ENCODE measurements at regions not wholly inside any gene's neighbourhood (a gene's known extent, or its start where the extent isn't known, plus 50 kb on each side); places are given as distances from the start of the nearest gene placed in this dataset.
"Not testable (repeated sequence)": the region's sequence is repeated elsewhere in the genome, so short reads cannot be mapped to it uniquely, and the experiment has no call there.

DNA sequence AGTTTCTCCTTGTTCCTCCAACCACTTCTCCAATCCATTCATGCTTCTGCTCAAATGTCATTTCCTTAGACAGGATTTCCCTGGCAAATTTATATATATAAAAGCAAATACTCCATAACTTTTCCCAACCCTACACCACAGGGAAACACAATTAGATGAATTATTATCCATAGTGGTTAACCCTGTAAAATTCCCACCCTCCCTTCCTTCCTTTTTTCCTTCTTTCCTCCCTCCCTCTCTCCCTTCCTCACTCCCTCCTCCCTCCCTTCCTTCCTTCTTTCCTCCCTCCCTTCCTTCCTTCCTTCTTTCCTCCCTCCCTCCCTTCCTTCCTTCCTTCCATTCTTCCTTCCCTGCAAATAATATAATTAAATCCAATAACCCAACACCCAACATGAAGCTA, 617.7 kb downstream of the IRS1 start:
- Mint-ChIP-seq H3K4me3 (no peak overlapping the region), H3K27ac (no peak overlapping the region), H3K4me1 (no peaks in the 10 kb centered on the region), H3K9me3 (peaks cover 8% of the 10 kb centered on the region), H3K27me3 (peaks cover 22% of the 10 kb centered on the region), H3K36me3 (no peaks in the 10 kb centered on the region)
- ATAC-seq: no peak

- no peak for ATAC-seq
- Mint-ChIP-seq H3K4me1 (no peaks in the 10 kb centered on the region), H3K36me3 (no peaks in the 10 kb centered on the region), H3K27ac (no peak overlapping the region), H3K9me3 (peaks cover 14% of the 10 kb centered on the region), H3K27me3 (peaks cover 22% of the 10 kb centered on the region), H3K4me3 (no peak overlapping the region)
Measured at GRCh38 chr2:226180281-226180884, 619.2 kb downstream of the IRS1 start.

DNA sequence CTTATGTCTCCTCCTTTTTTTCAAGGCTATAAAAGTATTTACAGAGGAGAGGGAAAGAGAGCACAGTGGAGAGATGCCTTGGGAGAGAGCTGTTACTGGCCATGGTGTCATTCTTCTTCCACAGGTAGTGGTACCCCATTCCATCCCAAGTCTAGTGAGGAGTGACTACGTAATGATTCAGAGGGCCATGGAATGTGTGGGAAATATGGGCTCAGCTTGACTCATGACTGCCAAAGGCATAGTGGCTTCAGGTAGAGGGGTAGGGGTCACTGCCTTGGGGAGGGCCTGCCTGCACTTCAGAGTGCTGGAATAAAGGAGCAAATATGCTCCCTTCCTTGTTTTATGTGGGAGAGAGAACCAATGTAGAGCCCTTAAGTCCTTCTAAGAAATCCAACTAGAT, 620.6 kb downstream of the IRS1 start:
- H3K4me3 Mint-ChIP-seq: no peak overlapping the region
- no peak for ATAC-seq
- H3K4me1 Mint-ChIP-seq: no peaks in the 10 kb centered on the region
- no peak overlapping the region for H3K27ac Mint-ChIP-seq
- H3K27me3 Mint-ChIP-seq: peaks cover 22% of the 10 kb centered on the region
- peaks cover 14% of the 10 kb centered on the region for H3K9me3 Mint-ChIP-seq
- H3K36me3 Mint-ChIP-seq: no peaks in the 10 kb centered on the region

GRCh38 chr2:226176283-226176984, 623.2 kb downstream of the IRS1 start:
- Mint-ChIP-seq H3K27ac (no peak overlapping the region), H3K4me1 (no peaks in the 10 kb centered on the region), H3K9me3 (peaks cover 14% of the 10 kb centered on the region), H3K27me3 (no peaks in the 10 kb centered on the region), H3K36me3 (no peaks in the 10 kb centered on the region), H3K4me3 (no peak overlapping the region)
- no peak for ATAC-seq

DNA sequence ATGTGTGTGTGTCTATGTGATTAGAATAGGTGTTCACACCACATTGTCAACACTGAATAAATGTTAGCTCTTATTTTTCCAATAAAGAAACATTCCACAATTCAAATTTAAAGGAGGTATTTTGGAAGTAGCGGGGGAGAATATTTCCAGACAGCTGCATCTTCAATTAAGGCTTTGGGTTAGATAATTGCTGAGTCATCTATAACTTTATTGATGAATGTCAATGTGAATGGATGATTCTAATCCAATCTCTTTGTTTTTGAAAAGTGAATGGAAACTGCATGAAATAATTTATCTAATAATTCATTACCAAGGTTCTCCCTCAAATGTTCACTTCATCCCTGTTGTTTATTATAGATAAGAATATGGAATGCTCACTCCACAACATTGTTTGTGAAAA, 625.2 kb downstream of the IRS1 start:
- H3K27ac Mint-ChIP-seq: no peak overlapping the region
- no peak overlapping the region for H3K4me3 Mint-ChIP-seq
- H3K36me3 Mint-ChIP-seq: no peaks in the 10 kb centered on the region
- H3K9me3 Mint-ChIP-seq: peaks cover 14% of the 10 kb centered on the region
- peaks cover 10% of the 10 kb centered on the region for H3K27me3 Mint-ChIP-seq
- ATAC-seq: no peak
- H3K4me1 Mint-ChIP-seq: no peaks in the 10 kb centered on the region

DNA sequence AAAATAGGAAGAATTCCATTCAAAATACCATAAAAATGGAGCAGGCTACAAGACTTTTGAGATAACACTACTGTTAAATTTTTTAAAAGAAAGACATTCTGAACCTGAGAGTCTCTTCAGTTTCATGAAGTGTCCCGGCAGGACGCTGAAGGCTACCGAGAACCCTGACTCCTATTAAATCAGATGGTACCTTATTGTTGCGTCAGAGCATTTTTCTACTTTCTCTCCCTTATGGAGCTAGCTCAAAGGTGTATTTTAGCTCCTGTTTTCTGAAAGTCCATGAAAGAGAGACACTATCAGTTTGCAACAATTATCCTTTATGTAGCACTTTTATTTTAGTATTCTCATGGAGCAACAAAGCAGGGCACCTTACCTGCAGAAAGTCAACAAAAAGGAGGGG, 626.7 kb downstream of the IRS1 start:
- Mint-ChIP-seq H3K27me3 (peaks cover 10% of the 10 kb centered on the region), H3K4me1 (no peaks in the 10 kb centered on the region), H3K27ac (no peak overlapping the region), H3K4me3 (no peak overlapping the region), H3K9me3 (peaks cover 7% of the 10 kb centered on the region), H3K36me3 (no peaks in the 10 kb centered on the region)
- no peak for ATAC-seq

GRCh38 chr2:226172309-226172708, 627.3 kb downstream of the IRS1 start:
- Mint-ChIP-seq H3K4me1 (no peaks in the 10 kb centered on the region), H3K27me3 (peaks cover 10% of the 10 kb centered on the region), H3K9me3 (peaks cover 7% of the 10 kb centered on the region), H3K4me3 (no peak overlapping the region), H3K27ac (no peak overlapping the region), H3K36me3 (no peaks in the 10 kb centered on the region)
- ATAC-seq: no peak

GRCh38 chr2:226169751-226170581, 629.7 kb downstream of the IRS1 start:
- Mint-ChIP-seq H3K9me3 (no peaks in the 10 kb centered on the region), H3K36me3 (no peaks in the 10 kb centered on the region), H3K27me3 (peaks cover 10% of the 10 kb centered on the region), H3K4me1 (no peaks in the 10 kb centered on the region), H3K4me3 (no peak overlapping the region), H3K27ac (no peak overlapping the region)
- ATAC-seq: no peak

- H3K36me3 Mint-ChIP-seq: no peaks in the 10 kb centered on the region
Measured at GRCh38 chr2:226168496-226169160, 631.0 kb downstream of the IRS1 start.

DNA sequence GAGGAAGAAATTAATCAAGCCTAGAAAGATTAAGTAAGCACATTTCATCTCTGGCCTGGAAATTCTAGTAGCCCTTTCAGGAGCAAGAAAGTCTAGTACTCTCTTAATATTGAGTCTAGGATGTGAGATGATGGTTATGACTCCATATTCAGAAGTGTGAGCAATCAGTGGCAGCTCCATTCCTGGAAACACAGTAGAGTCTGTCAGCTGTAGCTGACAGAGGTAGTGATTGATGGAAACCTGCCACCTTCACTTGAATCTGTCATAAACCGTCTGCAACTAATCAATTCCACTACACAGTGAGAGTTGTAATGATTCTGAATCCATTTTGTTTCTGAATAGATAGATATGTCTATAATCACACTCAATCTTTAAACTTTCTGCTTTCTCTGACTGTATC, 635.1 kb downstream of the IRS1 start:
- Mint-ChIP-seq H3K4me1 (no peaks in the 10 kb centered on the region), H3K9me3 (no peaks in the 10 kb centered on the region), H3K27ac (no peak overlapping the region), H3K36me3 (no peaks in the 10 kb centered on the region), H3K4me3 (no peak overlapping the region), H3K27me3 (peaks cover 2% of the 10 kb centered on the region)
- no peak for ATAC-seq

More at GRCh38 chr2:226168496-226169160, 631.0 kb downstream of the IRS1 start:
- H3K4me1 Mint-ChIP-seq: no peaks in the 10 kb centered on the region
- no peak overlapping the region for H3K4me3 Mint-ChIP-seq
- H3K9me3 Mint-ChIP-seq: no peaks in the 10 kb centered on the region
- peaks cover 10% of the 10 kb centered on the region for H3K27me3 Mint-ChIP-seq
- ATAC-seq: no peak
- H3K27ac Mint-ChIP-seq: no peak overlapping the region

DNA sequence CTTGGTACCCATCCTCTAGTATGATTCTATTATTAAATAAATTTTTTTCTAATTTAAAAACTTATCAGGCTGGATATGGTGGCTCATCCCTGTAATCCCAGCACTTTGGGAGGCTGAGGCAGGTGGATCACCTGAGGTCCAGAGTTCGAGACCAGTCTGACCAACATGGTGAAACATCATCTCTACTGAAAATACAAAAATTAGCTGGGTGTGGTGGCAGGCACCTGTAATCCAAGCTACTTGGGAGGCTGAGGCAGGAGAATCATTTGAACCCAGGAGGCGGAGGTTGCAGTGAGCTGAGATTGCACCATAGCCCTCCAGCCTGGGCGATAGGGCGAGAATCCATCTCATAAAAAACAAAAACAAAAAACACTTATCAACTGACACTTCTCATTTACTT, 639.0 kb downstream of the IRS1 start:
- ATAC-seq, H3K9me3 Mint-ChIP-seq, H3K36me3 Mint-ChIP-seq, H3K27ac Mint-ChIP-seq, H3K4me1 Mint-ChIP-seq, H3K4me3 Mint-ChIP-seq: not testable (repeated sequence)
- H3K27me3 Mint-ChIP-seq: peaks cover 27% of the 10 kb centered on the region

DNA sequence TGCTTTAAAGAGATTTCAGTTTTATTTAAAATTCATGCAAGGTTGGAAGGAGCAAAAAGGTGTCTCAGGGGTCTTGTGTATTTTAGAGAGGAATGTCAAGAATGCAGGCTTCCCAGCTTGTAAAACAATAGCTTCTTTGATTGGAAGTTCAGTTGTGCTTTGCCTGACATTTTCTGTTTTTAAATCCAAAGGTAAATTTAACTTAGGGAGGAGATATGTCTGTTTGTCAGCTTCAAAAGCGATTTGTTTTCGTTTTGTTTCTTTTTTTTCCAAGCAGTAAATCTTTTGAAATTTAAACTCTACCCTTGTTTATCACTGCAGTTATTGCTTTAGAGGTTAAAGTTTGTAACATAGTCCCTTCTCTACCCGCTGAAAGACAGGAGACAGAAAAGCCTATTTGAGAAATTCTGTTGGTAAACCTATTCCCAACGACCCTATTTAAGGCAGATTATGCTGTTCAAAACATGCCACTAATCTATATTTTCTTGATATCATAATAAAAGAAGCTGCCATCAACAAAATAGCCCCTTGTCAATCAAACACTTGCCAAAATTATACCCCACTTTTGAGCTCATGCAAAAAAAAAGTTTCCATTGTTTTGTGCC, 639.6 kb downstream of the IRS1 start:
- Mint-ChIP-seq H3K4me1 (no peaks in the 10 kb centered on the region), H3K4me3 (no peak overlapping the region), H3K36me3 (no peaks in the 10 kb centered on the region), H3K27ac (no peak overlapping the region), H3K27me3 (peaks cover 27% of the 10 kb centered on the region), H3K9me3 (no peaks in the 10 kb centered on the region)
- ATAC-seq: no peak

DNA sequence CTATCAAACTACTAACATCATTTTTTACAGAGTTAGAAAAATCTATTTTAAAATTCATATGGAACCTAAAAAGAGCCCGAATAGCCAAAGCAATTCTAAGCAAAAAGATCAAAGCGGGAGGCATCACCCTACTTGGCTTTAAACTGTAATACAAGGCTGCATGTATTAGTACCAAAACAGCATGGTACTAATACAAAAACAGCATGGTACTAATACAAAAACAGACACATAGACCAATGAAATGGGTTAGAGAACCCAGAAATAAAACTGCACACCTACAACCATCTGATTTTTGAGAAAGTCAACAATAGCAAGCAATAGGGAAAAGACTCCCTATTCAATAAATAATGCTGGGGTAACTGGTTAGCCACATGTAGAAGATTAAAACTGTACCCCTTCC, 640.7 kb downstream of the IRS1 start:
- H3K27me3 Mint-ChIP-seq: peaks cover 27% of the 10 kb centered on the region
- no peak for ATAC-seq
- H3K27ac Mint-ChIP-seq: no peak overlapping the region
- H3K9me3 Mint-ChIP-seq: no peaks in the 10 kb centered on the region
- no peaks in the 10 kb centered on the region for H3K36me3 Mint-ChIP-seq
- H3K4me1 Mint-ChIP-seq: no peaks in the 10 kb centered on the region
- H3K4me3 Mint-ChIP-seq: no peak overlapping the region

GRCh38 chr2:226158229-226158628, 641.4 kb downstream of the IRS1 start:
- Mint-ChIP-seq H3K9me3 (no peaks in the 10 kb centered on the region), H3K4me3 (no peak overlapping the region), H3K36me3 (no peaks in the 10 kb centered on the region), H3K4me1 (no peaks in the 10 kb centered on the region), H3K27ac (no peak overlapping the region), H3K27me3 (peaks cover 27% of the 10 kb centered on the region)
- no peak for ATAC-seq
